GM21529 (cell line): ENCODE measurements at regions not wholly inside any gene's neighbourhood (a gene's known extent, or its start where the extent isn't known, plus 50 kb on each side); places are given as distances from the start of the nearest gene placed in this dataset.

Experiments used
- ATAC-seq: cut with Tn5 transposase; IDR thresholded peaks from one replicate; pipeline ENCODE4 v1.9.1; 2021; ENCODE audit not compliant: unreplicated experiment

DNA sequence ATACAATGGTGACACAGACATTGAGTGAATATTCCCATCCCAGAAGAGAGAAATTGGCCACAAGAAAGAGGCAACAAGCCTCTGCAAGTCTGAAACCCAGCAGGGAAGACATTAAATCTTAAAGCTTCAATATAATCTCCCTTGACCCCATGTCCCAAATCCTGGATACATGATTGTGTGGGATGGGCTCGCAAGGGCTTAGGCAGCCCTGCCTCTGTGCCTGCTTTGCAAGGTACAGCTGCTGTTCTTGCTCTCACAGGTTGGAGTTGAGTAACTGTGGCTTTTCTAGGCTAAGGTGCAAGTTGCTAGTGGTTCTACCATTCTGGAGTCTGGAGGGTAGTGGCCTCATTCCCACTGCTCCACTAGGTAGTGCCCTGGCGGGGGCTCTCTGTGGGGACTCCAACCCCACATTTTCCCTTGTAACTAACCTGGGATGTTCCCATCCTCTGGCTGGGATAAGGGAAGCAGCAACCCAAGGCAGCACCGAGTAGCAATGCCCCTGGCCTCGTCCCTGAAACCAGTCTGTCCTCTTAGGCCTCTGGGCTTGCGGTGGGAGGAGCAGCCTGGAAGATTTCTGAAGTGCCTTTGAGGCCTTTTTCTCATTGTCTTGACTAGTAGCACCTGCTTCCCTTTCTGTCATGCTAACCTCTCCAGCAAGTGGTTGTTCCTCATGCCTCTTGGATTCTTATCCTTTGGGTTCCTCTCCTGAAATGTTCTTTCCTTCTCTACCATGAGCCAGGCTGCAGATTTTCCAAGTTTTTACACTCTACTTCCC is 90.0 kb downstream of the FAM174B start:
- no peak for ATAC-seq

DNA sequence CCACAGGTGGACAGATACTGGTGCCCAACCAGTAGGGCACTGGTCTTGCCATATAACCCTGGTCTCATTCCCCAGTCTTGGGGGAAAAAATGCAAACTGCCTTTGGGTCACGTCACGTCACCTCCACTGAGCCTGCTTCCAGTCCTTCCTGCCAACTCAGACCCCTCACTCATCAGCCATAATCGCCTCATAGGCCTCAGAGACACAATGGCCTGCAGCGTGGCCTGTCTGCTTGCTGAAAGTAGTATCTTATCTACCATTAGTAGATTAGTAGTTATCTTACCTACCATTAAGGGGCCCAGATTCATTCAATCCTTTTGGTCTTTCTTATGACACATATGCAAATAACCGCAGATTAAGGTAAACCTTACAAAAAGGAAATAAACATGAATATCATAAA is 93.8 kb downstream of the FAM174B start:
- ATAC-seq, result no peak

DNA sequence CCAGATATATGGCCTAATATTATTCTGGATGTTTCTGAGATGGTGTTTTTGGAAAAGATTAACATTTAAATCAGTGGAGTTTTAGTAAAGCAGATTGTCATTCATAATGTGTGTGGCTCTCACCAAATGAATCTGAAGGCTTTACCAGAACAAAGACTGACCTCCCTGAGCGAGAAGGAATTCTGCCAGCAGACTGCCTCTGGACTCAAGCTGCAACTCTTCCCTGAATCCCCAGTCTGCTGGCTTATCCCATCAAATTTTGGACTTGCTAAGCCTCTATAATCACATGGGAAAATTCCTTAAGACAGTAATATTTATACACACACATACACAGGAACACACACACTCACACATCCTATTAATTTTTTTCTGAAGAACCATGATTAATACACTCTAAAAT is 102.3 kb downstream of the FAM174B start:
- ATAC-seq, result no peak

DNA sequence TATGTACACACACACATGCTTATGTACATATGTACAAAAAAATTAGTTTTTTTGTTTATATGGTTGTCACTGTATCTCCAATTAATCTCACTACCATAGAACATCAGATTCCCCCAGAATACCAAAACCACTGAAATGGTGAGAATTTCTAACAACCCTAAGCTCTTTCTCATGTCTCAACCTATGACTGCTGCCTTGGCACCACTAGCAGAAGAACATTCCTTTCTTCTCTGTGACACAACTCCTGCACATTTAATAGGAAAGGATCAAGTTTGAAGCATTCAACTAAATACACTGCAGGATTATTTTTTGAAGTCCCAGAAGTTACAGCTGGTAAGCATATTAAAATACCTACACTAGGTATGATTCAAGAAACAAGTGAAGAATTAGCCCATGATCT is 109.6 kb downstream of the FAM174B start:
- ATAC-seq, result no peak

DNA sequence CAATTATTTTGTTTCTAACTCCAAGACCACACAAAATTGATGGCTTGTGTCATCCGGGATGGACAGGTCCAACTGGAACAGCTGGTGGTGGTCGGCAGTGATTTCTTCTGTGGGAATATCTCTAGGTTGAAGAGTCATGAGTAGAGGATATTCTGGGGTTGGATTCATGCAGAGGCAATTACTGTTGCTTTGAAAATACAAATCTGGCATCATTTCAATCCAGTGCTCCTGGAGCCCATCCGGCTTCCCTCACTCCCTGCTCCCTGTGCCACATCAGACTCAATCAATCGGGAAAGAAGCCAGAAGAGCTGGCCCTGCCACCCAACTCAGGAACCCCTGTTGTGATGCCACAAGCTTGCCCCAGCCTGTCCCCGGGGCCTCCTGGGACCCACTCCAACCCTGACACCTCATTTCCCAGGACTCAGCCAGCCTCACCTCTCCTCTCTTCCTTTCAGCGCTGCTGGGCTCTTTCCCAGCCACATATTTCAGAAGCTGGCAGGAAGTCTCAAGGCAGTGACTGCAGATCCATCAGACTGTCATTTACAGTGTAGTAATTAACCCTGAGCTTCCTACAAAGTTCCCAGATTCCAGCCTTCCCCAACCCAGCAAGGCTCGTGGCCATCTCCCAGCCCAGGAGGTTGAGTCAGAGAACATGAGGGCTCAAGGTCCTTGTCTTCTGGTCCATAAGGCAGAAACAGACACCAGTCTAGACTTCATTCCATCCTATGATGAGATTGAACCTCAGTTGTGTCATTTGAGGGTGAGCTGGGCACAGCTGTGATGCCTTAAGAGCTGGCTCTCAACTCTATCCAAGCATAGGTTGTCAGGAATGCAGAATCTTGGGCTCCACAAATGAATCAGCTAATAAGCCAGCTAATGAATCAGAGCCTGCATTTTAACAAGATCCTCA is 114.0 kb downstream of the FAM174B start:
- no peak for ATAC-seq

DNA sequence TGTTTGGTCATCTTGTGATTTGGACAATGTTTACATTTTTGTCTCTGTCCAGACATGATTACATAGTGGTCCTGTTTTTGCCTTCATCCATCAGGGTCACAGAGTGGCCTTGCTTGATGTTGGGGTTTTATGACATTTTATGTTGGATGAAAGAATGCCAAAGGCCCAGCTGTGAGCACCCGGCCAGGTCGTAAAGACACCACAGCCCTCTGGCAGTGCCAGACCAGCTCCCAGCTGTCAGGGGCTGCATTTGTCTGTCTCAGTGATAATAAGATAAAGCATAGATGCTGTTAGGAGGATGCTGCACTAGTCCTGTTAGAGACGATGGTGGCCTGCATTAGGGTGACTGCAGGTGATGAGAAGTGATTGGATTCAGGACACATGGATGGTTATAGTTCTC is 117.5 kb downstream of the FAM174B start:
- ATAC-seq, result no peak

DNA sequence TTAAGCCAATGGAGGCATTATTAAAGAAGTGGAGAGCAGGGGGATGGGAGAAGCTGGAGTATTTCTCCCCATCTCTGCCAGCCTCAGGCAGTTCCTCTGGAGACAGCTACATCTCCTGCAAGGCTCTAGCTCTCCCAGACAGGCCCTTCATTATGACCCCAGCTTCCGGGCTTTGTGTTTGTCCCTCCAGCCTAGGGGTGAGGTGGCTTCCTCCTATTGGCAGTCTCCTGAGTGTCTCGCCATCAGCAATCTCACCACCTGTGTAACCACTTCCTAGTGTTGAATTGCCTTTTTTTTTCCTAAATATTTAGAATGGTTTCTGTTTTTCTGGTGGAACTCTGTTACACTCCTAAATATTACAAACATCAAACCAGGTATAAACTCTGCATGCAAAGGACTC is 122.3 kb downstream of the FAM174B start:
- no peak for ATAC-seq

DNA sequence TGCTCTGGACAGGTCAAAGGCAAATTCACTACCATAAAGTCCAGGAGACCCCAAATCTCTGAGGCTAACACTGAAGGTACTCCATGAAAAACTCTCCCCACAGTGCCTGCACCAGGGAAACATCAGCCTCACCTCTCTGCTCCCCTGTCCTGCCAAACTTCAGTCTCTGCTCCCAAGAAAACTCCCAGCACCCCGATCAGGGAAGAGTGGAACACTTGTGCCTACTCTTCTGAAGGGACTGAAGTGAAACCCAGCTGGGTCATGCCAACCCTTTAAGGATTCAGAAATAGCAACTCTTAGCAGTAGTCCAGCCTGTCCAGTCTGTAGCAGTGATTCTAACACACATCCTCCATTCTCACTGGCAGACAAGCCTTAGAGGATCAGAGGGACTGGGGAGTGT is 124.2 kb downstream of the FAM174B start:
- ATAC-seq, result no peak

DNA sequence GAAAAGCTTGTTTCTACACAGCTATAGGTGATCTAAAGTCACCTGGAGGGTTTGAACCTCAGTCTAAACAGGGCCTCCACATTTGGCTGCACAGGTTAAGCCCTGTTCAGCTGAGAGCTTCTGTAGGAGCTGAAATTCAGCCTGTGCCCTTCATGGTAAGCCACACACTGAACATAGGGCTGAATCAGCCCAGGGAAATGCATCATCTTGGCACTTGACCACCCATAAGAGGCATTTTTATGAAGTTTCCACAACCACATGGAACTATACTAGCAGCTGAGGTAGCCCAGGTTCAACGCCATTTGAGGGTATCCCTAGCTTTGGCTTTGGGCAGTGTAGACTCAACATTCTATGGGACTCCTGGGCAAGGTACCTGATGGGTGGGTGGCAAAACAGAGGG is 126.8 kb downstream of the FAM174B start:
- no peak for ATAC-seq

DNA sequence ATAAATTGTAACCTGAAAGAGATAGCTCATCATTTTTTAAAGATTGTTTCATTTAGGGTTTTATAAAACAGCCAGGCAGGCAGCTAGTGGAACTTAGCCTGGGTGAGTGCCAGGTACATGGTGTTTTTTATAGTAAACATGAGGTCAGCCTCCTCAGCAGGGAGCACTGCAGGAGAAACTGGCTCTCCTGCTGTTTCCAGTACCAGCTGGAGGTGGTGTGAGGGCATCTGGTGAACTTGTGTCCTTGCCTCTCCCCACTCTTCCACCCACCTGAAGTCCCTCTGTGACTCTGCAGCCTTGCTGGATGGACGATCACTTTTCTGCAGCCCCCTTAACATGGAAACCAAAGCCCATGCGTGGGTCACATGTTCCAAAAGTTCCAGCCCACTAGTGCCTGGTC is 128.4 kb downstream of the FAM174B start:
- no peak for ATAC-seq

DNA sequence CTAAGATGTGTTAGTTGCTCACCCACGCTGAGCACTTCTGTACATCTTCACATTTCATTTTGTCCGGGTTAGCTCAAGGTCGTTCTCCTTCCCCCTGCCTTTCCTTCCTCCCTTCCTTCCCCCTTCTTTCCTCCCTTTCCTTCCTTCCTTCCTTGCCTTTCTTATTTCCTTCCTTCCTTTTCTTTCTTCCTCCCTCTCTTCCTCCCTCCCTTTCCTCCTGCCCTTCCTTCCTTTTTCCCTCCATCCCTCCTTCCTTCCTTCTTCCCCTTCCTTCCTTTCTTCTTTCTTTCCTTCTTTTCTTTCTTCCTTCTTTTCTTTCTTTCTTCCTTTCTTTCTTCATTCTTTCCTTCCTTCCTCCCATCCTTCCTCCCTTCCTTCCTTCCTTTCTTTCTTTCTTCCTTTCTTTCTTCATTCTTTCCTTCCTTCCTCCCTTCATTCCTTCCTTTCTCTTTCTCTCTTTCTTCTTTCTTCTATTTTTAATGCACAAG is 129.8 kb downstream of the FAM174B start:
- no peak for ATAC-seq

DNA sequence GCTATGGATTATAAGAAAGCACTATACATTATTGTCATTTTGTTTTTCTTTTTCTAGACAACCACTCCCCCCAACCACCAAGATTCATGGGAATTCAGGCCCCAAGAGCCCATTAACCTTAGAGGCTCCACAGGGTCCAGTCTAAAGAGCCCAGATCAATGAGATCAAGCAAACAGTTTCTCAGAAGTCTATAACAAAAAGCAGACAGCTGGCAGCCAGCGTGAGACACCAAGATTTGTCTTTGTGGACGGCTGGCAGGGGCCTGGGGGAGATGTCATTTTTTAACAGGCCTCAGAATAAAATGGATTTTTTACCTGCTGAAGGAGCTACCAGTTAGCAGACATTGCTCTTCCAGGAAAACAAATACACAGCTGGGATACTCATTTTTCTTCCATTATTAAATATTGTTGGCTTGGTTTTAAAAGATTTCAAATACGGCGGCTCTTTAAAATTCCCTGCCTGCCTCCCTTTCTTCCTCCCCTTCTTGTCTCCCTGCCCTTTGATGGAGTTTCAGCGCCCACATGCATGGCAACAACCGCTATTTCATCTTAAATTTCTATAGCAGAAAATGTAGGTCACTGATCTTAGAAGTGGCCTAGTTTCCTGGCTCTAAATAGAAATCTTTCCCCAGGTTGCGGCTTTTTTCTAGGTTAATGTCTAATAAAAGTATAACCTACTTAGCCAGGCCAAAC is 130.6 kb downstream of the FAM174B start:
- no peak for ATAC-seq

DNA sequence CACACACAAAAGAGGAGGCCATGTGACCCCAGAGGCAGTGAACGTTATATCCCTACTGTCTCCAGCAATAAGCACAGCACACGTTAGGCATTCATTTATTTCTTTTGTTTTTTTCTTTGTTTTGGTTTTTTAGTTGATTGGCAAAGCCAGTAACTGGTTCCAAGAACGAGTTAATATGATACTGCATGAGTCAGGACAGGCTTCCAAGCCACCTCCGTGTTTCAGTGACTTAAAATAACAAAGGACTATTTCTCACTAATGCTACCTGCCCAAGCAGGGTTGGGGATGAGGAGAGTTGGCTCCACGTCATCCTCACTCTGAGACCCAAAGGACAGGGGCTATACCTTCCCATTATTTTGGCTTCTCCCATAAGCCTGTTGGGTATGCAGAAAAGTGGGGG is 130.5 kb downstream of the ST8SIA2 start:
- ATAC-seq, result no peak

DNA sequence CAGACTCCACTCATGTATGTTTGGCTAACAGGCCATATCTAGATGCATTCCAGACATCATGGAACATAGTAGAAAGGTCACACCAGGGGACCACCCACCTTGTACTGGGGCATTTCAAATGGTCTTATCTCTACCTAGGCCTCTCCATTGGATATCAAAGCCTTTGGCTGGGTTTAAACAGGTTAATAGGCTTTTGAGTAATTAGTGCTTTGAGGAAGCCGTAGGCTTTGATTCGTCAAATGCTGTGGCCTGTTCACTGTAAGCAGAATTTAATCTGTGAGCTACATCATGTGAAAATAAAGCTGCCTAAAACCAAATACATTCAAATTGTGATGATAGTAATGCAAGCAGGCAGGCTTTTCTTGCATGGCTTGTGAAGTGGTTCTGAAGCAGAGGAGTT is 129.5 kb downstream of the ST8SIA2 start:
- ATAC-seq, result no peak

DNA sequence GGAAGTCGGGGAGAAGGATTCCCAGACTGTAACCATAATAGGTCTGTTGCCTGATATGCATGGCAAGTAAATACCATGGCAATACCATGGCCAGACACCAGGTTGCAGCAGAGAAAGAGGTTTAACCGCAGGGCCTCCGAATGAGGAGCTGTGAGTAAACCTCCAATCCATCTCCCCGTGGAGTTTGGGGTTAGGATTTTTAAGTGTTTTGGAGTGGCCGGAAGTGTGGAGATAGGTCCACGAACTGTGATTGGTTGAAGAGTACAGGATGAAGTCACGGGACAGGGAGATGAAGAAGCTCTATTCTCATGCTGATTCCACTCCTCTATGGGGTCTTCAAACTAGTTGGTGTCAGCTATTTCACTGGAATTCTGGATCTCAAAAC is 127.9 kb downstream of the ST8SIA2 start:
- peak; percentile 89 for ATAC-seq

DNA sequence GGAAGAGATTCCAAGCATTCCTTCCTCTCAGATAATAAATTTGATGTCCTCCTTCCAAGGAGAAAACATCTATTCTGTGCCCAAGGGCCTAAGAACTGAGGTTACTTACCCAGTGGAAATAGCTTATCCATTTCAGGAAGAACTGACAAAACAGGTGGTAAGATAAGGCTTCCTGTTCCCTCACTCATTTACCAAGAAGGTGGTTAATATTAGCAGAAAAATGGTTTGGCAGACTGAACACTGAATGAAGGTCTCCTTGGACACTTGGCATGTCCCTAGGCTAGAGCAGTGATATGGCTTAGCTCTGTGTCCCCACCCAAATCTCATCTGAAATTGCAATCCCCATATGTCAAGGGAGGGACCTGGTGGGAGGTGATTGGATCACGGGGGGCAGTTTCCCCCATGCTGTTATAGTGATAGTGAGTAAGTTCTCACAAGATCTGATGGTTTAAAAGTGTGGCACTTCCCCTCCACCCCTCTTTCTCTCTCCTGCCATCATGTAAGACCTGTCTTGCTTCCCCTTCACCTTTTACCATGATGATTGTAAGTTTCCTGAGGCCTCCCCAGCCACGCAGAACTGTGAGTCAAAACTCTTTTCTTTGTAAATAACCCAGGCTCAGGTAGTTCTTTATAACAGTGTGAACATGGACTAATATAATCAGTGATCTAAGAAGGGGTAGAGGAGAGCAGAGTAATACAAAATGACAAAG is 127.4 kb downstream of the ST8SIA2 start:
- peak; percentile 40 for ATAC-seq

DNA sequence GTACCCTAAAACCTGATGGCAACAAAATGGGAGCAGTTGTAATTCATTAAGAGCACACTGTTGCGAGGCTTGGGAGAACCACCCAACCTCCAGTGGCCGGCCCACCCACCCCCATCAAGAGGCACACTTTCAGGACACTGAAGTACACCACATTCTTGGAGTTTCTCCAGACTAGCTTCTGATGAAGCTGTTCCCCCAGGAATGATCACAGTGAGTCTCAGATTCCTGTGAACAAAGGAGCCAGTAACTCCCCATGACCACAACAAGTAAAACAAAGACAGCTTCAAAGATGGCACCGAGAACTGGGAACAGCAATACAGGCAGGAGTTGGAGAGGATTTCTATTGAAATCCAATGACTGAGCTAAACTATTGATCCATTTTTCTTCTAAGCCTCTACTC is 126.0 kb downstream of the ST8SIA2 start:
- no peak for ATAC-seq
